ENCODE measurements at regions not wholly inside any gene's neighbourhood (a gene's known extent, or its start where the extent isn't known, plus 50 kb on each side); places are given as distances from the start of the nearest gene placed in this dataset.

DNA sequence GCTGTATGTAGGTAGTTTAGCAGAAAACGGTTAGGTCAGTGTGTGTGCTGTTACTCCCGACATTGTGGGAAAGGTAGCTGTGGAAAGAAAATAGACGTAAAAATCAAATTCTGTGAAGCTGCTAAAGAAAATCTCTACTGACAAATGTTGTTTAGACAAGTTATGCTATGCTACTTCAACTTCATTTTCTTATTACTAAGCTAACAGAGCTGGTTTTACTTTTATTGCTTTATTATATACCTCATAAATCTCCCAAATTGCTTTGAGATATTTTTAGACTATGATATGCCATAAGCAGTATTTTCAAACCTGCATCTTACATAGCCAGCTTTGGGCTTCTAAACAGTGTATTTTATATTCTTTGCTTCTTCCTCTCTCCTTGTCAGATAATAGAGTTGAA, 108.2 kb upstream of the PACRGL start:
- H3K27me3 Mint-ChIP-seq, result no peaks in the 10 kb centered on the region
- ChIA-PET POLR2A (no interaction called here), CTCF (no interaction called here)
- DNase-seq, result no peak
- H3K36me3 Mint-ChIP-seq, result no peaks in the 10 kb centered on the region
- H3K9me3 Mint-ChIP-seq, result no peaks in the 10 kb centered on the region
- no peaks in the 10 kb centered on the region for H3K4me1 ChIP-seq (ENCODE audit: control insufficient read depth in 1 of 2, extremely low read depth in 1 of 2, insufficient read depth in 2 of 2, low read length in 2 of 2)
- no peak overlapping the region for H3K27ac Mint-ChIP-seq
- H3K4me1 Mint-ChIP-seq, result no peaks in the 10 kb centered on the region
- no peak for ATAC-seq (replicated peaks in 1 of 4)
- no peak overlapping the region for H3K4me3 Mint-ChIP-seq
- no peak overlapping the region for H3K4me3 ChIP-seq (ENCODE audit: control insufficient read depth in 1 of 2, extremely low read depth in 1 of 2, low read length in 1 of 2)
- H3K36me3 ChIP-seq (ENCODE audit: control insufficient read depth in 2 of 2, extremely low read depth in 1 of 2, insufficient read depth in 1 of 2, low read length in 1 of 2), result no peaks in the 10 kb centered on the region
- no peaks in the 10 kb centered on the region for H3K9me3 ChIP-seq
- no peak overlapping the region for H3K27ac ChIP-seq (ENCODE audit: low read length)
- no CpG with 5 or more reads among the region's 3 CpGs for WGBS (ENCODE audit: insufficient coverage)
- no peaks in the 10 kb centered on the region for H3K27me3 ChIP-seq (replicated peaks in 1 of 2; ENCODE audit: control insufficient read depth in 2 of 2, extremely low read depth in 1 of 2, insufficient read depth in 2 of 2, low read length in 1 of 2)

DNA sequence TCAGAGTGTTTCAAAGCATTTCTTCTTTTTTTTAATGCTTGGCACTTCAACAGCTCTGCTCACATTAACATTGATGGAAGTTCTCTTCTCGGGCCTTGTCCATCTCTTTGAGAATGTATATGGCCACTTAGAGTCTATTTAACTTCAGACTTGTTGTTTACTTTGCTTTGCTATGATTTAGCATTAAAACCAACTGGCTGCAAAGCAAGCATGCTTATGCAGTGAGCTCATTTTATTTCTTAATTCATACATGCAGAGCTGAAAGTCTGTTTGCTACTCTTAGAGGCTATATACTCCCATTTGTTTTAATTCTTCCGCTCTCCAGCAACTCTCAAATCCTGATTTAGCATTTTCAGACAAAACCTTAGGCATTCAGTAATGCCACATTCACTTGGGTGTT, 107.6 kb upstream of the PACRGL start:
- no peaks in the 10 kb centered on the region for H3K27me3 ChIP-seq (replicated peaks in 1 of 2; ENCODE audit: control insufficient read depth in 2 of 2, extremely low read depth in 1 of 2, insufficient read depth in 2 of 2, low read length in 1 of 2)
- no peaks in the 10 kb centered on the region for H3K36me3 ChIP-seq (ENCODE audit: control insufficient read depth in 2 of 2, extremely low read depth in 1 of 2, insufficient read depth in 1 of 2, low read length in 1 of 2)
- Mint-ChIP-seq H3K4me3 (no peak overlapping the region), H3K9me3 (no peaks in the 10 kb centered on the region), H3K4me1 (no peaks in the 10 kb centered on the region), H3K36me3 (no peaks in the 10 kb centered on the region), H3K27me3 (no peaks in the 10 kb centered on the region), H3K27ac (no peak overlapping the region)
- CTCF ChIA-PET, result no interaction called here
- POLR2A ChIA-PET, result no interaction called here
- no peaks in the 10 kb centered on the region for H3K4me1 ChIP-seq (ENCODE audit: control insufficient read depth in 1 of 2, extremely low read depth in 1 of 2, insufficient read depth in 2 of 2, low read length in 2 of 2)
- H3K4me3 ChIP-seq (ENCODE audit: control insufficient read depth in 1 of 2, extremely low read depth in 1 of 2, low read length in 1 of 2), result no peak overlapping the region
- ATAC-seq (replicated peaks in 1 of 4), result no peak
- DNase-seq, result no peak
- WGBS (ENCODE audit: insufficient coverage), result no CpG with 5 or more reads among the region's 2 CpGs
- H3K9me3 ChIP-seq, result no peaks in the 10 kb centered on the region
- no peak overlapping the region for H3K27ac ChIP-seq (ENCODE audit: low read length)

DNA sequence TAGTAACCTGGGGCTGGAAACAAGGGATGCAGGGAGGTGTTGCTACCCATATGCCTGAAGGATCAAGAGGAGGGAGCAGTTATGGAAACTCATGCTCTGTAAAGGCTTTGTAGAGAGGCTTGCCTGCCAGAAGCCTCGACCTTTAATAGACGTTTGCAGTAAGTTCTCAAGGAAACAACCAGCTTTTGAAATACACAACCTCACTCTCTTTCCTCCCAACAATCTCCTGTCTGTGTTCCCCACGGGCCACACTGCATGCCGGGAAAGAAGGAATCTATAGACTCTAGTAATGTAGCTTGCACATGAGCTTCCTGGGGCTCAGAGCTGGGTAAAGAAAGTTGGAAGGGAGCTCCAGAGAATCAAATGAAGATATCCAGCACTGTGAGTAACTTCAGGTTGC, 101.6 kb upstream of the PACRGL start:
- Mint-ChIP-seq H3K36me3 (no peaks in the 10 kb centered on the region), H3K4me3 (no peak overlapping the region), H3K9me3 (no peaks in the 10 kb centered on the region), H3K27ac (no peak overlapping the region), H3K27me3 (no peaks in the 10 kb centered on the region), H3K4me1 (no peaks in the 10 kb centered on the region)
- H3K27ac ChIP-seq (ENCODE audit: low read length), result no peak overlapping the region
- ChIA-PET CTCF (no interaction called here), POLR2A (interaction anchor here in 1 of 2 donors (0.5 kb wide), 1 partner anchor 24 kb away, joined by 3 read pairs; no protein-coding TSS in a partner anchor)
- ATAC-seq (replicated peaks in 1 of 4) (no peak), DNase-seq (no peak)
- 60% methylated on average over 2 of the region's 4 CpGs for WGBS (ENCODE audit: insufficient coverage)
- H3K27me3 ChIP-seq (replicated peaks in 1 of 2; ENCODE audit: control insufficient read depth in 2 of 2, extremely low read depth in 1 of 2, insufficient read depth in 2 of 2, low read length in 1 of 2), result no peaks in the 10 kb centered on the region
- no peak overlapping the region for H3K4me3 ChIP-seq (ENCODE audit: control insufficient read depth in 1 of 2, extremely low read depth in 1 of 2, low read length in 1 of 2)
- H3K36me3 ChIP-seq (ENCODE audit: control insufficient read depth in 2 of 2, extremely low read depth in 1 of 2, insufficient read depth in 1 of 2, low read length in 1 of 2), result no peaks in the 10 kb centered on the region
- H3K4me1 ChIP-seq (ENCODE audit: control insufficient read depth in 1 of 2, extremely low read depth in 1 of 2, insufficient read depth in 2 of 2, low read length in 2 of 2), result no peaks in the 10 kb centered on the region
- no peaks in the 10 kb centered on the region for H3K9me3 ChIP-seq

DNA sequence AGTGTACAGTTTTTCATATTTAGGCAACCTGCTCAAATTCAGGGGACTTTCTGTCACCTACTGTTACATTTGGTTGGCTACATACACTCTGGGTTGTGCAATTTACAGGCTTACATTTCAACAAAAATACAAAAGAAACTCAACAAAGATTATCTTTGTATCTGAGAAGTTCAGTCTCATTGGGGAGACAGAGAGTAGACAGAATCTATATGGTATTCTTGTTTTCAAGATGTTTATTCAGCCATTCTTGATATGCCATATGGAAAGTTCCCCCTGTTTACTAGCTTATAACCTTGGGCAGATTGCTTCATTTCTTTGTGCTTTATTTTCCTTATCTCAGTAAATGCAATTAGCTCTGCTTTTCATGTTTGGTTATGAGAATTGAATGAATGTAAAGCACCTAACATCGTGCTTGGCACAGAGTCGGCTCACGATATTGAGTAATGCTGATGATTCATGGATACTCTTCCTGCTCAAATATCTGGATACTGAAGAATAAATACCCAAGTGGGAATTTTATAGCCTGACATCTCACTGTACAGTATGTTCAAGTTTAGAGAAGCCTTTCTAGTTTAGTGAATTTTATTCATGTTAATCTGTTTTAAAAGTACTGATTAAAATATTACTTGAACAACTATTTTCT, 96.5 kb upstream of the PACRGL start:
- Histone ChIP-seq H3K27ac (ENCODE audit: low read length) (no peak overlapping the region), H3K27me3 (replicated peaks in 1 of 2; ENCODE audit: control insufficient read depth in 2 of 2, extremely low read depth in 1 of 2, insufficient read depth in 2 of 2, low read length in 1 of 2) (no peaks in the 10 kb centered on the region), H3K4me3 (ENCODE audit: control insufficient read depth in 1 of 2, extremely low read depth in 1 of 2, low read length in 1 of 2) (no peak overlapping the region), H3K4me1 (ENCODE audit: control insufficient read depth in 1 of 2, extremely low read depth in 1 of 2, insufficient read depth in 2 of 2, low read length in 2 of 2) (no peaks in the 10 kb centered on the region), H3K9me3 (no peaks in the 10 kb centered on the region), H3K36me3 (ENCODE audit: control insufficient read depth in 2 of 2, extremely low read depth in 1 of 2, insufficient read depth in 1 of 2, low read length in 1 of 2) (no peaks in the 10 kb centered on the region)
- Mint-ChIP-seq H3K27ac (no peak overlapping the region), H3K9me3 (no peaks in the 10 kb centered on the region), H3K4me1 (no peaks in the 10 kb centered on the region), H3K4me3 (no peak overlapping the region), H3K36me3 (no peaks in the 10 kb centered on the region), H3K27me3 (peaks cover 0 to 1% of the 10 kb centered on the region in 2 donors)
- no peak for DNase-seq
- CTCF ChIA-PET, result no interaction called here
- no peak for ATAC-seq (replicated peaks in 1 of 4)
- no CpG with 5 or more reads among the region's 3 CpGs for WGBS (ENCODE audit: insufficient coverage)
- POLR2A ChIA-PET, result no interaction called here

DNA sequence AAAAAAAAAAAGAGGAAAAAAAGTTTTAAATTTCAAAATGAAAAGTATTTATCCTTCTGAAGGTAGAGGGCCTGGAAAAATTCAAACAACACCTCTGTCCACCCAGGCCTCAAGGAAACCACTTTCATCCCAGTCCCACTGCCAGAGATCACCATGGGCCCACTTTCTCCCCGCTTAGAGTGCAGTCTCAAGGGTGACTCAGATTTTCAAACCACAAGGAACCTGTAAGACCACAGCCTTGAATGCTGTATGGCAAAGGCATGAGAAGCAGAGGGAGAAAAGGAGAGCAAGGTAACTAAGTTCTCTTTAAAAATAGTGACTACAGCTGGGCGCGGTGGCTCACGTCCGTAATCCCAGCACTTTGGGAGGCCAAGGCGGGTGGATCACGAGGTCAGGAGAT, 87.9 kb upstream of the PACRGL start:
- Mint-ChIP-seq H3K4me3 (no peak overlapping the region), H3K4me1 (no peaks in the 10 kb centered on the region), H3K36me3 (no peaks in the 10 kb centered on the region), H3K27ac (no peak overlapping the region), H3K27me3 (peaks cover 0 to 2% of the 10 kb centered on the region in 2 donors), H3K9me3 (no peaks in the 10 kb centered on the region)
- no CpG with 5 or more reads among the region's 7 CpGs for WGBS (ENCODE audit: insufficient coverage)
- ATAC-seq (replicated peaks in 1 of 4) (no peak), DNase-seq (no peak)
- ChIA-PET POLR2A (no interaction called here), CTCF (no interaction called here)
- Histone ChIP-seq H3K4me1 (ENCODE audit: control insufficient read depth in 1 of 2, extremely low read depth in 1 of 2, insufficient read depth in 2 of 2, low read length in 2 of 2) (no peaks in the 10 kb centered on the region), H3K36me3 (ENCODE audit: control insufficient read depth in 2 of 2, extremely low read depth in 1 of 2, insufficient read depth in 1 of 2, low read length in 1 of 2) (no peaks in the 10 kb centered on the region), H3K27me3 (replicated peaks in 1 of 2; ENCODE audit: control insufficient read depth in 2 of 2, extremely low read depth in 1 of 2, insufficient read depth in 2 of 2, low read length in 1 of 2) (no peaks in the 10 kb centered on the region), H3K9me3 (no peaks in the 10 kb centered on the region), H3K27ac (ENCODE audit: low read length) (no peak overlapping the region), H3K4me3 (ENCODE audit: control insufficient read depth in 1 of 2, extremely low read depth in 1 of 2, low read length in 1 of 2) (no peak overlapping the region)

DNA sequence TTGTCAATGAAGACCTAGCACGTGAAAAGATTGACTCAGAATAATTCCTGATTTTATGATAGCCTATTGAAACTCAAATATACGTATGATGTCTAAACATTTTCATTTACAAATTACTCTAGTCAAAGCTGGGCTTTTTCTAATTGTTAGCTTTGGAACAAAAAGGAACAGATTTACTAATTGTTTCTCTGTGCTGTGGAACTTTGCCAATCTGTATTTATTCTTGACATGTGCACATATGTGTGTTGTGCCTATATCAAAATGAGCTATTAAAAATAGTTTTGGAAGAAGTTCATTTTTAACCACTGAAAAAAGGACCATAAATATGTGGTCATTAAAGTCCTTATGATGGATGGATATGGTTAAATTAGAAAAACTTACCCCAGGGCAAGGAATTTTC, 85.4 kb upstream of the PACRGL start:
- whole genome bisulfite sequencing (ENCODE audit: insufficient coverage), result no CpG with 5 or more reads among the region's 2 CpGs
- H3K27me3 Mint-ChIP-seq, result peaks cover 0 to 2% of the 10 kb centered on the region in 2 donors
- CTCF ChIA-PET, result interaction anchor here in 1 of 2 donors (0.7 kb wide), 1 partner anchor 25 kb away, joined by 3 read pairs; no protein-coding TSS in a partner anchor
- POLR2A ChIA-PET, result no interaction called here
- Histone ChIP-seq H3K27ac (ENCODE audit: low read length) (no peak overlapping the region), H3K4me3 (ENCODE audit: control insufficient read depth in 1 of 2, extremely low read depth in 1 of 2, low read length in 1 of 2) (no peak overlapping the region), H3K9me3 (no peaks in the 10 kb centered on the region), H3K4me1 (ENCODE audit: control insufficient read depth in 1 of 2, extremely low read depth in 1 of 2, insufficient read depth in 2 of 2, low read length in 2 of 2) (no peaks in the 10 kb centered on the region), H3K27me3 (replicated peaks in 1 of 2; ENCODE audit: control insufficient read depth in 2 of 2, extremely low read depth in 1 of 2, insufficient read depth in 2 of 2, low read length in 1 of 2) (no peaks in the 10 kb centered on the region), H3K36me3 (ENCODE audit: control insufficient read depth in 2 of 2, extremely low read depth in 1 of 2, insufficient read depth in 1 of 2, low read length in 1 of 2) (no peaks in the 10 kb centered on the region)
- H3K9me3 Mint-ChIP-seq, result no peaks in the 10 kb centered on the region
- no peak overlapping the region for H3K4me3 Mint-ChIP-seq
- DNase-seq, result no peak
- no peaks in the 10 kb centered on the region for H3K4me1 Mint-ChIP-seq
- no peaks in the 10 kb centered on the region for H3K36me3 Mint-ChIP-seq
- ATAC-seq (replicated peaks in 1 of 4), result no peak
- H3K27ac Mint-ChIP-seq, result no peak overlapping the region

Measured in T-cell (primary cell).